ENCODE measurements at regions not wholly inside any gene's neighbourhood (a gene's known extent, or its start where the extent isn't known, plus 50 kb on each side); places are given as distances from the start of the nearest gene placed in this dataset.

DNA sequence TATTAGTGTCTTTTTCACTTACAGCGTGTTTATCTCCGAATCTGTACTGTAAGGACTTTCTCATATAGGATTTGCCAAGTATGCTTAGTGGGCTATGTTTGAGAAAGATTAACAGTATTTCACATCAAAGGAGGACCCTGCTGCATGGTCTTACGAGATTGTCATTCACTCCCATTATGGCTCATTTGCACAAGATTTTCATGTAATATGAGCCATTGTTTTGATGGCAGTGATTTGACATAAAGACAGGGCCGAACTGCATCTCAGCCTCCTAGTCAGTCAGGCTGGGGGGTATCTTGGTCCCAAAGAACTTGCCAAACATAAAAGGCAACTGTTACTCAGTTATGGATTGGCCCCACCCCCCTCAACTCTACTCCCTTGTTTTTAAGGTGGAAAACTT, 205.9 kb downstream of the ZIC1 start:
- TF ChIP-seq POLR2A (IDR thresholded peaks at IDR 0.05; ENCODE audit: low read depth, low read length) (no peak), POLR2AphosphoS5 (IDR thresholded peaks at IDR 0.05; ENCODE audit: low read depth, low read length) (no peak), TAF1 (IDR thresholded peaks at IDR 0.05; ENCODE audit: low read depth, low read length) (no peak)

Data from GM12891 (cell line).